IPS DF 19.7 (cell line): ENCODE measurements at regions not wholly inside any gene's neighbourhood (a gene's known extent, or its start where the extent isn't known, plus 50 kb on each side); places are given as distances from the start of the nearest gene placed in this dataset.
"Not testable (repeated sequence)": the region's sequence is repeated elsewhere in the genome, so short reads cannot be mapped to it uniquely, and the experiment has no call there.

ENCODE experiments used
- DNase-seq: peaks from one replicate; pipeline ENCODE4 v3.0.0-alpha.2; 2013; ENCODE audit warnings: low read depth, low spot score

- not testable (repeated sequence) for DNase-seq
These were observed 50.4 kb upstream of the B3GAT2 start for GRCh38 chr6:71007298-71007697.

DNA sequence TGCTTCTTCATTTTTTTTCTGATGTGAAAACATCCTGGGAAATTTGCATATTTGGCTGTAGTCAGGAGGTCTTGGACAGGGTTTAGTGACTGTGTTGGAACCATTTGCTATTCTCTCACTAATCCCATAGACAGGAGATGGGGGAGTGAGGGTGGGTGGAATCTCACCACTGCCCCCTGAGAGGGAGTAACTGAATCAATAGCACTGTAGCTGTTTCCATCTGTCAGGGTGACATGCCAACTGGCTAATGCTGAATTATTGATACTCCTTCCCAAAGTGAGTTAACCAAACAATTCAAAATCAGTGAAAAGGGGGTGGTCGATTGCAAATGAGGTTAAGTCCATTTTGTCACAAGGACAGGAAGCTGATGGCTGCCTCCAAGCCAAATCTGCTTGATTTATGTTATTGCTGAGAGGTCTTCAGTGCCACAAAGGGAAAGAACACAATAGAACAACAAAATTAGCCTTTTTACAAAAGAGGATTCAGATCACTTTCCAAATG is 55.1 kb upstream of the B3GAT2 start:
- no peak for DNase-seq

DNA sequence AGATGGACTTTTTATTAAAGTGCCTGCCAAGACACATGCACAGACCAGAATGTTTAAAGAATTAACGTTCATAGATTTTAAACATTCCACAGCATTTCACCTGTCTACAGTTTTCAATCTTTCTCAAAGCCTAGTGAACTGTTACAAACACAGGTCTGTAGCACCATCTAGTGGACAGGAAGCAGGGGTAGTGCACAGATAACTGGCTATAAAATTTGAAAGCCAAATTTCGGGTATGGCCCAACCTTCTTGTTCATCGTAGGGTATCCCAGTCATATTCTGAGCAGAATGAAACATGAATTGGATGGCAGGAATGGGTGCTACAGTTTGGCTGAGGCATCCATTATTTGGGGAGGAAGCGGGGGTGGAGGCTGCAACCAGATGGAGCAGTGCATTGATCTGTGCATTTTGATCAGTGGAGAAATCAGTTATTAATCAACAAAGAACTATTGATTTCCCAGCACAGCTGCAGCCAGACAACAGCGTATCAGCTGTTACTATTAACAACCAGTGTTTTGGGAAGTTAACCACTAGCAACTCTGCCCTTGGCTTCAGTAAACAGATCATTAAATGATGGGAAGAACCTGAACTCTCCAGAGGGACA is 56.1 kb upstream of the B3GAT2 start:
- no peak for DNase-seq

DNA sequence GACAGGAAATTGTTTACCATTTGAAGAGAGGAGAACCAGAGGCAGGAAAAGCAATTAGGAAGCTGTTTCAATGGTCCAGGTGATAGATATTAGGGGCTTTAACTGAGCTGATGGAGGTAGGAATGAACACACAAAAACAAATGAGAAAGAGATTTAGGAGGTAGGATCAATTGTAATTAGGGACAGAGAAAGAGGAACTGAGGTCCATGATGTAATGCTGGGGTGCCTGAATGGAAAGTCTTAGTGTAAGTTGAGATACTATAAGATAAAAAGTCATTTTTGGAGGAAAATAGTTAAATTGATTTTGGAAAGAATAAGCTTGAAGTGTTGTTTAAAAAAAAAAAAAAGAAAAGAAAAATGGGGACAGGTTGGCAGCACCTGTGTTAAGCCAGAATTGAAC is 58.5 kb upstream of the B3GAT2 start:
- no peak for DNase-seq

DNA sequence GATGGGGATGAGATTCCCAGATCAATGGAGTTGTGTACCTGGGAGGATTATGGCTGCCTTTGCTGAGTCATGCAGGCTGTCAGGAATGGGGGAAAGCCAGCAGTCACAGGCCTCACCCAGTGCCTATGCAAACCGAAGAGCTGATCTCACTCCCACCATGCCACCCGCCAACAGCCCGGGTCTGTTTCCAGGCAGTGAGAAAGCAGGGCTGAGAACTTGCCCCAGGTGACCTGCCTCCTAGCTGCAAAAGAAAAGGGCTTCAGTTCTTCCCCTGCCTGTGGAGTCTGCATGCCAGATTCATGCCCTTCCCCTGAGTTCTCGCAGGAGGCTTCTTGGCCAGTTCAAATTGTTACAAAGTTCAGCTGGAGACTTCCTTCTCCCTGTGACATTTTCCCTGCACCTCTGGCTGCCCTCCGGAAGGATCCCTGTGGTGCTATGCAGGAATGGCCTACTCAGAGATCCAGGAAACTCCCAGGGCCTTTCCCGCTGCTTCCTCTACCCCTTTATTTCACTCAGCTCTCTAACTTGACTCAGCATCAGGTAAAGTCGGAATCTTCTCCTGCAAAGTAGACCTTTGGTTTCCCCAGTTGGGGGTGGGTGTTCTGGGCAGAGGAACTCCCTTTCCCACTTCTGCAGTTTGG is 71.5 kb upstream of the B3GAT2 start:
- DNase-seq: peak; percentile 35

GRCh38 chr6:71028877-71029252 is 72.0 kb upstream of the B3GAT2 start:
- no peak for DNase-seq

GRCh38 chr6:71029555-71029954 is 72.7 kb upstream of the B3GAT2 start:
- no peak for DNase-seq

GRCh38 chr6:71031912-71032311 is 75.1 kb upstream of the B3GAT2 start:
- DNase-seq: no peak

- DNase-seq: no peak
These were observed 76.3 kb upstream of the B3GAT2 start for GRCh38 chr6:71033171-71033570.

DNA sequence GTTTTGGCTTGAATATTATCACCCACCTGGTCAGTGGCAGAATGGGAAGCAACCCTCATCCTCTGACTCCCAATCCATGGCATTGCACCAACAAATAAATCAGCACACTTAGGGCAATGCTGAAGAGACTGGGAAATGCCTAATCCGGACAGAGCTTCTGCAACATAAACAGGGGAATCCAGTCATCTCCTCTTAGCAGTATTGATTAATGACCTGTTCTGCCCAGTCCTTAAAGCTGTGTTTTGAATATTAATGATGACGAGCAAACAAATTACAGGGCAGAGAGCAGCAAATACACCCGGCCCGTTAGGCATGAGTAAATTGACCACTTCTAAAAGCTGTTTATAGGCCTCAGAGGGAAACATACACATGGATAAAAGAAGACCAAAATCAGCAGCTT is 77.0 kb upstream of the B3GAT2 start:
- no peak for DNase-seq

GRCh38 chr6:71034563-71035345 is 77.9 kb upstream of the B3GAT2 start:
- no peak for DNase-seq

- DNase-seq: no peak
These were observed 79.0 kb upstream of the B3GAT2 start for GRCh38 chr6:71035871-71036270.

- no peak for DNase-seq
These were observed 82.0 kb upstream of the B3GAT2 start for GRCh38 chr6:71038711-71039344.

GRCh38 chr6:71040043-71040442 is 83.2 kb upstream of the B3GAT2 start:
- no peak for DNase-seq

GRCh38 chr6:71040841-71041240 is 84.0 kb upstream of the B3GAT2 start:
- no peak for DNase-seq

DNA sequence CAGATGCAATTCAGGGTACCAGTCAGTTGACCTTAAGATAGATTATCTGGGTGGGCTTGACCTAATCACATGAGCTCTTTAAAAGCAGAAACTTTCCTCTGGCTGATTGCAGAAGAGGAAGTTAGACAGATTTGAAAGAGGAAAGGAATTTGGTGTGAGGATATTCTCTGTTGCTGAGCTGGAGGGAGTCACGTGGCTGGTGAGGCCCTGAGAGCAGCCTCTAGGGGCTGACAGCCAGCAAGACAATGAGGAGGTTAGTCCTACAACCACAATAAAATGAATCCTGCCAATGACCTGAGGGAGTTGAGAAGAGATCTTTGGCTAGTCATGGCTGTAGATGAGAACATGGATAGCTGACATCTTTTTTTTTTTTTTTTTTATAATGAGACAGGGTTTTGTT is 87.0 kb upstream of the B3GAT2 start:
- DNase-seq: no peak

GRCh38 chr6:71044753-71045152 is 87.9 kb upstream of the B3GAT2 start:
- no peak for DNase-seq

DNA sequence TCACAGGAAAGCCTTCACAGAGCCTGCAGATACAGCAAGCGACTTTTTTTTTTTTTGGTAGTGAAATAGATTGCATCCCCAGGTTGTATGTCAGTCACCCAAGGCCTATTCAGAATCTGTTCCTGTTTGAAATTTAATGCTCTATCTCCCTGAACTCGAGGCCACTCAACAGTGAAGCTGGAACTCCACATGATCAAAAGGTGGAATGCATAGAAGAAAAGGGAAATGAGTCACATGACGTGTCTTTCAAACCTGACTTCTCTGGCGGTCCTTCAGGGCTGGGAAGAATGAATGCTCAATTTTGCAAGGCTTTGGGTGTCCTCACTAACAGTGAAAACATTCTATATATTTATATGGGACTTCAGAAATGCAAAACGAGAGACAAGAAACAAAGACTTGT is 88.4 kb upstream of the B3GAT2 start:
- no peak for DNase-seq

GRCh38 chr6:71047417-71047816 is 90.6 kb upstream of the B3GAT2 start:
- no peak for DNase-seq

DNA sequence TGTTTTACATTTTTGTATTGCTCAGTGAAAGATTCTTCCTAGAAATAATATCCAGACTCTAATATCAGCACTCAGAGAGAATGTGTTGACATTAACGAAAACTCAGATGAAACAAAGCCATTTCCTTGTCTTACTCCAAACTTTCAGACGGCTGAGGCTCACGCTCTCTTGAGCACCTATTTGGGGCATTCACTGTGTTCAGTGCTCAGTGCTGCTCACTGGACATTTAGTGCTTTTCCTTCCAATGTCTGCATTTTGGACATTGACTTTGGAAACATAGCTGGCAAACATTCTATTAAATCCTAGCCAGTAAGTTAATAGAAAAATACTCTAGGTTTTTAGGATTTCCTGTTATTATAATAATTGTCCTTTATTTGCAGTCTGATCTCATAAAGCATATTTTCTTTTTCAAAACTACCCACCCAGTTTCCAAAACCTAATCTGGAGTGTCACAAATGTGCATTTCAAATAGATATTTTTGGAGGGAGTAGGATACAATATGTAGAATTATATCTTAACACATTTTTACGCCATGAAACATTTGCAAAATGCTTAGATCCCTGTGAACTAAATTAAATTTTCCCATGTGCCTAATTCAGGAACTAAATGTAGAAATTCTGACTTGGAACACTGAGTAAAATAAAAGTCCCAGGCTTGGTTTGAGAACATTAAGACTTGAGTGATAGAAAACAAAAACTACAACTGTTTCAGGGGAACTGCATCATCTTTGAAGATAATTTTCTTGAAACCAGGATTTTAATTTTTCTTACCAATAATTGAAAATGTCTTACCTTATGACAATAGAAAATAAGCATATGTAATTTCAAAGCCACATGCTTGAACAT is 91.7 kb upstream of the B3GAT2 start:
- DNase-seq: no peak

GRCh38 chr6:71049198-71049770 is 92.4 kb upstream of the B3GAT2 start:
- no peak for DNase-seq
